ENCODE measurements at regions not wholly inside any gene's neighbourhood (a gene's known extent, or its start where the extent isn't known, plus 50 kb on each side); places are given as distances from the start of the nearest gene placed in this dataset.
A peak's percentile ranks its signal among the peaks of the same experiment; 100 is the strongest.

DNA sequence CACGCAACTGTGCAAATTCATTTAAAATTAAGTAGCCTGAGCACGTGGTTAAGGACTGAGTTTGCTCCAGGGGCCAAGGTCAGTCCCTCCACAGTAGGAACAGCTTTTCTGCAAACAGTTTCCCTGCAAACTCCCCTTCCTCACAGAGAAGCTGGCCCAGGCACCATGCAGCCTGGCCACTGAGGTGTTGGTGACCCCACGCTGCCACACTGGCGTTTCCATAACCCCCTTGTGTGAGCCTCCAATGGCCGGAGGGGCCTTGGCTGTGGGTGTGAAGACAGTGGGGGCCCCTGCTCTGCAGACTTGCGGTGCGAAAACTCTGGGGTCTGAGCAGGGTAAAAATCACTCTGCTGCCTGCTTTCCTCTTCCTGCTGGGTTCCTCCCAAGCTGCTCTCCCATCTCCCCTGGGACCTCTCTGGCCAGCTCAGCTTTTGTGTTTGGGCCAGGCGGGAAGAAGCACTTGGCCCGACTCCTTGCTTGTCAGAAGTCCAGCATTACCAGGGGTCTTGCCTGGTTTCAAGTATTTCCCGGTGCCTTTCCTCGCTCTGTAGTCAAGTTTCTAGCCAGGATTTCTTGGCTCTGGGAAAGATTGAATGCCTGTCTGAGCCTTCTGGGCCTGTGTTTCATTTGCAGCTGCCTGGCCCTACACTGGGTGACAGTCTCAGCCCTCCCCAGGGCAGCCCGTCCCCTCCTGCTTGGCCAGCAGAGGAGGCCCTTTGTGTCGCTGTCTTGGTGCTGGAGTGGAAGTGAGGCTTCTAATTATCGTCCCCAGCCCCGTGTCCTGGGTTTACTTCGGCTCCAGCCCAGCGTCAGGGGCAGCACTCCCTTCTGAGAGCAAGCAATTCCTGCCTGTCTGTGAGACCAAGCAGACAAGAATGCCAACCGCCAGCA, 131.4 kb upstream of the SLC1A4 start:
- 64% methylated on average over 12 of the region's 18 CpGs for WGBS (ENCODE audit: insufficient coverage, low coverage, low lambda C conversion rate, missing lambda C conversion rate)
- Histone ChIP-seq H3K9me3 (no peaks in the 10 kb centered on the region), H3K27me3 (no peaks in the 10 kb centered on the region), H3K27ac (peak overlapping the region; percentile 24 to 67 (median 52)), H3K4me1 (peaks cover 0 to 17% (median 3%) of the 10 kb centered on the region in 4 donors), H3K36me3 (no peaks in the 10 kb centered on the region), H3K4me3 (no peak overlapping the region)
- intact Hi-C loops (cut with DNase I): no loop called here
- ATAC-seq (no peak), DNase-seq (no peak)
- no peak for TF ChIP-seq POLR2A (IDR thresholded peaks at IDR 0.05)
- TF ChIP-seq, protein P1, sequence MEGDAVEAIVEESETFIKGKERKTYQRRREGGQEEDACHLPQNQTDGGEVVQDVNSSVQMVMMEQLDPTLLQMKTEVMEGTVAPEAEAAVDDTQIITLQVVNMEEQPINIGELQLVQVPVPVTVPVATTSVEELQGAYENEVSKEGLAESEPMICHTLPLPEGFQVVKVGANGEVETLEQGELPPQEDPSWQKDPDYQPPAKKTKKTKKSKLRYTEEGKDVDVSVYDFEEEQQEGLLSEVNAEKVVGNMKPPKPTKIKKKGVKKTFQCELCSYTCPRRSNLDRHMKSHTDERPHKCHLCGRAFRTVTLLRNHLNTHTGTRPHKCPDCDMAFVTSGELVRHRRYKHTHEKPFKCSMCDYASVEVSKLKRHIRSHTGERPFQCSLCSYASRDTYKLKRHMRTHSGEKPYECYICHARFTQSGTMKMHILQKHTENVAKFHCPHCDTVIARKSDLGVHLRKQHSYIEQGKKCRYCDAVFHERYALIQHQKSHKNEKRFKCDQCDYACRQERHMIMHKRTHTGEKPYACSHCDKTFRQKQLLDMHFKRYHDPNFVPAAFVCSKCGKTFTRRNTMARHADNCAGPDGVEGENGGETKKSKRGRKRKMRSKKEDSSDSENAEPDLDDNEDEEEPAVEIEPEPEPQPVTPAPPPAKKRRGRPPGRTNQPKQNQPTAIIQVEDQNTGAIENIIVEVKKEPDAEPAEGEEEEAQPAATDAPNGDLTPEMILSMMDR (IDR thresholded peaks at IDR 0.05): no peak

DNA sequence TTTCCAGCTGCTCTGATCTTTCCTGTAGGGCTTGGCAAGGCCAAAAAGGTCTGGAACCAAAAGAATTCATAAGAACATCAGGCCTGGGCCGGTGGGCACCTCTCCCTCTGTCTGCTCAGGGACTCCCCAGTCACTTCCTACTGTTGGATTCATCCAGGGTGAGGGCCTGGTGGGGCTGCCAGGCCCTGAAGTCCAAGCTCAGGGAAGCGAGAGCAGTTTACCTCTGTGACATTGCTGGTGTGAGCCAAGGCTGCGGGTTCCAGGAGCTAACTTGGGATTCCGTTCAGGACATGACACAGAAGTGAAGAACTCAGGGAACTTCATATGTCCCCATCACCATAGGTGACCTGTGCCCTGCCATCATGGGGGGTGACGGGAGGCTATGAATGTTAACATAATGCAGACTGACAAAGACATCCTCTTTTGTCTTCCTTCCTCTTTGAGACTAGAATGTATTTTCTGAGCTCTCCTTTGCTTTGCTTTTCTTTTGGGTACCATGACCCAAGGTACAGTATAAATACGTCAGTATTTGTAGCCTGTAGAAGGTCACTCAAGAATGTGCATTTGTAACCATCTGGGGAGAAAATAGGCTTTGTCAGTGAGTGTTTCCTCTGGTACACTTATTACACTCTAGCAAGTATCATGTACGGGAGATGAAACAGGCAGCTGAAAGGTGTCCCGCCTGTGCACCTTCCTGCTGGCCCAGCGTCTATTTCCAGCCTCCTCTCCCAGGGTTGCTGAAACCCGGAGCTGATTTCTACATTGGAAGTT, 130.5 kb upstream of the SLC1A4 start:
- DNase-seq: no peak
- peaks cover 0 to 17% (median 3%) of the 10 kb centered on the region in 4 donors for H3K4me1 ChIP-seq
- 36% methylated on average over 7 of the region's 10 CpGs for WGBS (ENCODE audit: insufficient coverage, low coverage, low lambda C conversion rate, missing lambda C conversion rate)
- H3K27ac ChIP-seq: peak overlapping the region; percentile 24 to 82 (median 67)
- ATAC-seq: peak in 2 of 4 donors; percentile 1 to 6
- H3K27me3 ChIP-seq: no peaks in the 10 kb centered on the region
- peak overlapping the region in 2 of 3 donors; percentile 49 to 58 for H3K4me3 ChIP-seq
- no peak for TF ChIP-seq POLR2A (IDR thresholded peaks at IDR 0.05)
- TF ChIP-seq, protein P1 (IDR thresholded peaks at IDR 0.05): no peak
- intact Hi-C loops (cut with DNase I): no loop called here
- H3K9me3 ChIP-seq: no peaks in the 10 kb centered on the region
- H3K36me3 ChIP-seq: no peaks in the 10 kb centered on the region

DNA sequence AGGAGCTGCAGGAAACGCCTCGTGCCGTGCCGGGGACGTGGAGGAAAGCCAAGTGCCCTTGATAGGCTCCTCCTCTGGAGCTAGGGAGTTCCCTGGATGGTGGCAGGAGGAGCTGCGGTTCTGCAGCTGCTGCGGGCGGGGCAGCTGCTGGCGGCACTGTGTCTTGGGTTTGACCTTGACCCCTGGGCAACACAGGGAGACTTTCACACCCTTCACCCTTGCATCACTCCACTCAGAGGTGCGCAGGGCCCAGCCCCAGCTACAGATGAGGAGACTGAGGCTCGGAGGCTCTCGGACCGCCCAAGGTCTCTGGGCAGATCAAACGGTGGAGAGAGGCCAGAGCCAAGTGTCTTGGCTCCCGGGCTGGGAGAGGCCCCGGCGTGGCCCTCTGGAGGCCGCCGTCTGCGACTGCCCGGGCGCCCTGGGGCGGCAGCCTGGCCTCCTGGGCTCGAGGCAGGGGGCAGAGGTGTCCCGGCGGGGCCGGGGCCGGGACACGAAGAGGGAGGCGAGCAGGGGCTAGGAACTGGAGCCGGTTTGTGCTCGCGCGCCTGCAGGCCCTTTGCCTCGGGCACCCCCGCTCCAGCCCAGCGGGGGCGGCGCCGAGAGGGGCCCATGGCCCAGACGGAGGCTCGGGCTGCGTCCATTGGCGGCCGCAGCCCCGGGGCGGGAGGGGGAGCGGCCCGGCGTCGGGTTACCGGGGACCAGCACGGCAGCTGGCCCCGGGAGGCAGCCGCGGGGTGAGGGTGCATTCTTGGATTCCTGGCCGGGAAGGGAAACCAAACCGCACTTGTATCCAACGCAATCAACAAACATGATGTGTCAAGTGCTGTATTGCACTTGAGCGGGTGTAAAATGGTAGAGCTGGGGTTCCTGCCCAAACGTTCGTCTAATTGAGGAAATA, 129.6 kb upstream of the SLC1A4 start:
- H3K9me3 ChIP-seq: no peaks in the 10 kb centered on the region
- ATAC-seq (peak; percentile 83 to 88 (median 86)), DNase-seq (peak; percentile 89 to 92 (median 92))
- H3K27ac ChIP-seq: peak overlapping the region; percentile 38 to 82 (median 67)
- intact Hi-C loops (cut with DNase I): loop anchor here (10.0 kb wide), 2 partner anchors 235 to 265 kb away; no protein-coding TSS in a partner anchor
- H3K27me3 ChIP-seq: no peaks in the 10 kb centered on the region
- TF ChIP-seq POLR2A (IDR thresholded peaks at IDR 0.05): peak; percentile 41
- TF ChIP-seq, protein P1 (IDR thresholded peaks at IDR 0.05): peak in 2 of 4 donors; percentile 6 to 16
- no peaks in the 10 kb centered on the region for H3K36me3 ChIP-seq
- 11% methylated on average over 11 of the region's 62 CpGs for WGBS (ENCODE audit: insufficient coverage, low coverage, low lambda C conversion rate, missing lambda C conversion rate)
- H3K4me1 ChIP-seq: peaks cover 0 to 17% (median 3%) of the 10 kb centered on the region in 4 donors
- peak overlapping the region; percentile 37 to 58 (median 49) for H3K4me3 ChIP-seq

All from right lobe of liver (tissue), 6 donors.